HepG2 (cell line): ENCODE measurements at regions not wholly inside any gene's neighbourhood (a gene's known extent, or its start where the extent isn't known, plus 50 kb on each side); places are given as distances from the start of the nearest gene placed in this dataset.

Experiments used
- ATAC-seq: fragments of 200-7000 bp; cut with Tn5 transposase; 3 replicates; pipeline ENCODE4 v1.9.1; 2020; ENCODE audit warnings: mild to moderate bottlenecking, moderate library complexity
- BruUV-seq: library from RNA; stranded (reverse); fragments of 400-500 nt; replicated peaks from 2 replicates; lab custom pipeline; 2021; lab: Mats Ljungman, UMichigan
- CTCF ChIA-PET: fragments of 300-600 bp; formaldehyde crosslinking; extraction: SDS; loops from one replicate; lab custom pipeline; 2021; ENCODE audit warnings: low total read pairs, inconsistent platforms, low intra/inter-chr PET ratio; lab: Yijun Ruan, JAX
- POLR2A ChIA-PET: fragments of 350-600 bp; sonication (Branson Sonifier 250); formaldehyde crosslinking; loops from one replicate; lab custom pipeline; 2020; ENCODE audit warnings: antibody characterized with exemption, inconsistent platforms; lab: Yijun Ruan, JAX
- DNase-seq: peaks from one replicate; pipeline ENCODE4 v3.0.0-alpha.2; 2015; ENCODE audit warnings: low spot score
- FAIRE-seq: peaks from 3 replicates; lab custom pipeline; 2011; peaks lifted over from hg19 to GRCh38; lab: Jason Lieb, UNC
- H2AFZ ChIP-seq: one replicate; pipeline ENCODE4 v1.6.1; 2011; ENCODE audit warnings: low read length, inconsistent platforms
- H3K27ac ChIP-seq: fragments of 300-600 bp; 3 replicates; pipeline ENCODE4 v1.8.0; 2011; ENCODE audit warnings: mixed run types, mild to moderate bottlenecking, mixed read lengths, low read length, inconsistent platforms; ENCODE audit not compliant: insufficient read depth; ENCODE audit errors: extremely low read length
- H3K27me3 ChIP-seq, 2 experiments: fragments of 200-600 bp in 1 of 2; 2 replicates in 1 of 2; 3 replicates in 1 of 2; pipeline versions ENCODE4 v1.6.0 to v1.8.0; 2011; ENCODE audit warnings: low read length in 2 of 2, mild to moderate bottlenecking in 2 of 2, moderate library complexity in 2 of 2, inconsistent platforms in 1 of 2; ENCODE audit not compliant: insufficient read depth in 2 of 2, control insufficient read depth in 1 of 2
- H3K36me3 ChIP-seq, 2 experiments: fragments of 200-600 bp in 1 of 2; replicated peaks in 1 of 2; 2 replicates in 1 of 2; 3 replicates in 1 of 2; pipeline versions ENCODE4 v1.5.1 to v1.8.0; 2011; ENCODE audit warnings: low read length in 2 of 2, inconsistent platforms in 1 of 2; ENCODE audit not compliant: insufficient read depth in 2 of 2, control insufficient read depth in 1 of 2
- H3K4me1 ChIP-seq: 2 replicates; pipeline ENCODE4 v1.5.1; 2012; ENCODE audit warnings: low read length, inconsistent platforms; ENCODE audit not compliant: insufficient read depth
- H3K4me2 ChIP-seq: 2 replicates; pipeline ENCODE4 v1.6.0; 2011; ENCODE audit warnings: low read depth, low read length, inconsistent platforms
- H3K4me3 ChIP-seq, 3 experiments: fragments of 200-600 bp in 1 of 3; sonication (generic), shearing (Covaris generic) in 1 of 3; replicated peaks in 1 of 3; 2 replicates each; pipeline ENCODE4 v1.5.1; 2011 to 2016; ENCODE audit warnings: low read length in 3 of 3, inconsistent platforms in 2 of 3, low read depth in 2 of 3, mild to moderate bottlenecking in 2 of 3, control low read depth in 1 of 3, mixed read lengths in 1 of 3; ENCODE audit not compliant: insufficient read depth in 1 of 3
- H3K79me2 ChIP-seq: one replicate; pipeline ENCODE4 v1.6.1; 2011; ENCODE audit warnings: low read length, inconsistent platforms; ENCODE audit not compliant: insufficient read depth
- H3K9ac ChIP-seq: 2 replicates; pipeline ENCODE4 v1.6.0; 2011; ENCODE audit warnings: mild to moderate bottlenecking, low read depth, low read length, inconsistent platforms; ENCODE audit not compliant: insufficient read depth
- H3K9me3 ChIP-seq: 2 replicates; pipeline ENCODE4 v1.5.1; 2012; ENCODE audit warnings: mild to moderate bottlenecking, low read length
- H4K20me1 ChIP-seq: 2 replicates; pipeline ENCODE4 v1.6.0; 2011; ENCODE audit warnings: inconsistent platforms, mild to moderate bottlenecking, low read length, moderate library complexity; ENCODE audit not compliant: insufficient read depth
- MZF1 ChIP-seq: sonication (generic); formaldehyde crosslinking; IDR thresholded peaks from 2 replicates; pipeline ENCODE4 v1.8.1; 2023; ENCODE audit warnings: mild to moderate bottlenecking, missing genetic modification reagents, borderline replicate concordance
- RBM22 ChIP-seq: fragments of 200-400 bp; formaldehyde crosslinking; optimal IDR thresholded peaks from 2 replicates; pipeline ENCODE3; 2017; ENCODE audit warnings: mild to moderate bottlenecking, low read length, moderate library complexity
- SP140L ChIP-seq: sonication (generic); formaldehyde crosslinking; IDR thresholded peaks from 2 replicates; pipeline ENCODE4 v1.4.0; 2020; ENCODE audit warnings: missing genetic modification reagents, borderline replicate concordance
- TCF7 ChIP-seq: sonication (generic); IDR thresholded peaks from 2 replicates; pipeline ENCODE4 v1.6.1; 2016; ENCODE audit warnings: antibody characterized with exemption, low read depth
- WGBS: methylation state at CpG from one replicate; pipeline ENCODE4 v1.1.6; 2017; ENCODE audit warnings: low lambda C conversion rate; 5-methylcytosine and 5-hydroxymethylcytosine counted together
- in situ Hi-C: cut with HindIII; loops from 2 replicates; pipeline ENCODE4 v1.10.0; 2017; ENCODE audit warnings: low pct_unique_long_range_greater_than_20kb; ENCODE audit not compliant: extremely low pct_ligation_motif_present
- intact Hi-C: fragments of 100-400 bp; cut with micrococcal nuclease; formaldehyde crosslinking; loops from one replicate; pipeline ENCODE4 v1.10.0; 2022; ENCODE audit not compliant: unreplicated experiment
- TF ChIP-seq, protein P1 (sequence below): sonication (generic); formaldehyde crosslinking; IDR thresholded peaks from 2 replicates; pipeline ENCODE4 v1.5.1; 2020; ENCODE audit warnings: mild to moderate bottlenecking, missing genetic modification reagents, moderate library complexity
- TF ChIP-seq, protein P2 (sequence below): IDR thresholded peaks from 2 replicates; pipeline ENCODE4 v1.6.1; 2016; ENCODE audit warnings: low read depth, missing genetic modification reagents, missing compliant biosample characterization
- TF ChIP-seq, protein P3 (sequence below): sonication (generic); formaldehyde crosslinking; IDR thresholded peaks from 2 replicates; pipeline ENCODE4 v1.4.0; 2020; ENCODE audit warnings: missing genetic modification reagents, low read depth, mild to moderate bottlenecking, borderline replicate concordance
- TF ChIP-seq, protein P4 (sequence below): sonication (generic); formaldehyde crosslinking; IDR thresholded peaks from 2 replicates; pipeline ENCODE4 v1.4.0; 2020; ENCODE audit warnings: missing genetic modification reagents; ENCODE audit errors: not compliant biosample characterization

DNA sequence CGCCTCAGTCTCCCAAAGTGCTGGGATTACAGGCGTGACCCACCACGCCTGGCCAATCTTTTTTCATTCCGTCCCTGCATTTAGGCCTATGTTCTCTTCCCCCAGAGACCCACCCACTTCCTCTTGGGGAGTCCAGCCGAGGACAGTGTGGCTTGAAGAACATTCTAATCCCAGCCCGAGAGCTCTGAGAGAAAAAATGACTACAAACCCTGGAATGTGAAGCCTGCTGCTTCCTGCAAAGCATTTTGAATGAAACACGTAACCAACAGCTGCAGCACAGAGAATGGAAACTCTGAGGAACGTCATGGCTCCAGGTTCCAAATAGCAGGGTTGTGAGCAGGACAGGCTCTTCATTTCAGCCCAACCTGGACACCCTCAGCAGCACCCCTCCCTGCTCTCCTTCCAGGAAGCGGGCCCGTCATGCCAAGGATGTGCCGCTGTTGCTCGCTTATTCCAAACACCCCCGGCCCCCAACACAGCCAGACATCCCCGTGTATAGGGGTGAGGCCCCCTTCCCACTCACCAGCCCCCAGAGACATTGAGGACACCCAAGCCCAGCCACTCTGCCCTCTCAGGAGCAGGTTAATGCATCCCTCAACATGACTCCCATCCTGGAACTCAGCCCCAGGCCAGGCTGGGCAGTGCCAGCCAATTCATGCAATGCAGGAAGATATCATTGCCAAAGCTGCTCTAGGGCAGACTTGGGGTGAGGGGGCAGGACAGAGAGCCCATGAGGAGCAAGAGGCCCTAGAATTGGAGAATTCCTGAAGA, 139.8 kb downstream of the ZFP36L2 start (continued):
- TF ChIP-seq, protein P1, sequence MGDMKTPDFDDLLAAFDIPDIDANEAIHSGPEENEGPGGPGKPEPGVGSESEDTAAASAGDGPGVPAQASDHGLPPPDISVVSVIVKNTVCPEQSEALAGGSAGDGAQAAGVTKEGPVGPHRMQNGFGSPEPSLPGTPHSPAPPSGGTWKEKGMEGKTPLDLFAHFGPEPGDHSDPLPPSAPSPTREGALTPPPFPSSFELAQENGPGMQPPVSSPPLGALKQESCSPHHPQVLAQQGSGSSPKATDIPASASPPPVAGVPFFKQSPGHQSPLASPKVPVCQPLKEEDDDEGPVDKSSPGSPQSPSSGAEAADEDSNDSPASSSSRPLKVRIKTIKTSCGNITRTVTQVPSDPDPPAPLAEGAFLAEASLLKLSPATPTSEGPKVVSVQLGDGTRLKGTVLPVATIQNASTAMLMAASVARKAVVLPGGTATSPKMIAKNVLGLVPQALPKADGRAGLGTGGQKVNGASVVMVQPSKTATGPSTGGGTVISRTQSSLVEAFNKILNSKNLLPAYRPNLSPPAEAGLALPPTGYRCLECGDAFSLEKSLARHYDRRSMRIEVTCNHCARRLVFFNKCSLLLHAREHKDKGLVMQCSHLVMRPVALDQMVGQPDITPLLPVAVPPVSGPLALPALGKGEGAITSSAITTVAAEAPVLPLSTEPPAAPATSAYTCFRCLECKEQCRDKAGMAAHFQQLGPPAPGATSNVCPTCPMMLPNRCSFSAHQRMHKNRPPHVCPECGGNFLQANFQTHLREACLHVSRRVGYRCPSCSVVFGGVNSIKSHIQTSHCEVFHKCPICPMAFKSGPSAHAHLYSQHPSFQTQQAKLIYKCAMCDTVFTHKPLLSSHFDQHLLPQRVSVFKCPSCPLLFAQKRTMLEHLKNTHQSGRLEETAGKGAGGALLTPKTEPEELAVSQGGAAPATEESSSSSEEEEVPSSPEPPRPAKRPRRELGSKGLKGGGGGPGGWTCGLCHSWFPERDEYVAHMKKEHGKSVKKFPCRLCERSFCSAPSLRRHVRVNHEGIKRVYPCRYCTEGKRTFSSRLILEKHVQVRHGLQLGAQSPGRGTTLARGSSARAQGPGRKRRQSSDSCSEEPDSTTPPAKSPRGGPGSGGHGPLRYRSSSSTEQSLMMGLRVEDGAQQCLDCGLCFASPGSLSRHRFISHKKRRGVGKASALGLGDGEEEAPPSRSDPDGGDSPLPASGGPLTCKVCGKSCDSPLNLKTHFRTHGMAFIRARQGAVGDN (CRISPR knock-in tag): 0 out of 2 replicates have a peak, but pooled peaks have one; percentile 26
- TF ChIP-seq MZF1 (no peak), TCF7 (no peak)

DNA sequence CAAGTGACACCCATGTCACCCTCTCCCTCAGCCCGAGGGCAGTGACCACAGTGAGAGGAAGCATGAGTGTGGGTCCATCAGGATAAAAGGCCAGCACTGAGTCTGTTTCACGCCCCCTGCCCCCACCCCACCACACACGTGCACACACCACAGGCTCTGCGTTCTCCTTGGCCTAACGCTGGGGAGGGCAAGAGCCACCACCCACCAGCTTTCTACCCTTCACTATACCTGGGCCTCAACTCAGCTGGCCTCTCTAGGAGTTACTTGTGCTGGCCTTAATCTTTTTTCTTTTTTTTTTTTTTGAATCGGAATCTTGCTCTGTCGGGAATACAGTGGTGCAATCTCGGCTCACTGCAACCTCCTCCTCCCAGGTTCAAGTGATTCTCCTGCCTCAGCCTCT, 140.5 kb downstream of the ZFP36L2 start:
- Histone ChIP-seq H3K9ac (no peak overlapping the region), H4K20me1 (no peaks in the 10 kb centered on the region), H3K9me3 (peaks cover 7% of the 10 kb centered on the region), H3K79me2 (no peaks in the 10 kb centered on the region), H3K36me3 (no peaks in the 10 kb centered on the region), H3K4me1 (peaks cover 71% of the 10 kb centered on the region), H3K4me2 (no peak overlapping the region), H2AFZ (no peak overlapping the region), H3K27me3 (no peaks in the 10 kb centered on the region), H3K27ac (no peak overlapping the region), H3K4me3 (no peak overlapping the region)
- POLR2A ChIA-PET: no interaction called here
- no TSS peak for BruUV-seq
- whole genome bisulfite sequencing: 94% methylated on average over 8 of the region's 8 CpGs
- CTCF ChIA-PET: no interaction called here
- DNase-seq: no peak
- in situ Hi-C loops: no loop called here
- intact Hi-C loops: loop anchor here (5.0 kb wide), 1 partner anchor 109 kb away; no protein-coding TSS in a partner anchor
- no peak for ATAC-seq
- FAIRE-seq: no peak
- TF ChIP-seq, protein P2, sequence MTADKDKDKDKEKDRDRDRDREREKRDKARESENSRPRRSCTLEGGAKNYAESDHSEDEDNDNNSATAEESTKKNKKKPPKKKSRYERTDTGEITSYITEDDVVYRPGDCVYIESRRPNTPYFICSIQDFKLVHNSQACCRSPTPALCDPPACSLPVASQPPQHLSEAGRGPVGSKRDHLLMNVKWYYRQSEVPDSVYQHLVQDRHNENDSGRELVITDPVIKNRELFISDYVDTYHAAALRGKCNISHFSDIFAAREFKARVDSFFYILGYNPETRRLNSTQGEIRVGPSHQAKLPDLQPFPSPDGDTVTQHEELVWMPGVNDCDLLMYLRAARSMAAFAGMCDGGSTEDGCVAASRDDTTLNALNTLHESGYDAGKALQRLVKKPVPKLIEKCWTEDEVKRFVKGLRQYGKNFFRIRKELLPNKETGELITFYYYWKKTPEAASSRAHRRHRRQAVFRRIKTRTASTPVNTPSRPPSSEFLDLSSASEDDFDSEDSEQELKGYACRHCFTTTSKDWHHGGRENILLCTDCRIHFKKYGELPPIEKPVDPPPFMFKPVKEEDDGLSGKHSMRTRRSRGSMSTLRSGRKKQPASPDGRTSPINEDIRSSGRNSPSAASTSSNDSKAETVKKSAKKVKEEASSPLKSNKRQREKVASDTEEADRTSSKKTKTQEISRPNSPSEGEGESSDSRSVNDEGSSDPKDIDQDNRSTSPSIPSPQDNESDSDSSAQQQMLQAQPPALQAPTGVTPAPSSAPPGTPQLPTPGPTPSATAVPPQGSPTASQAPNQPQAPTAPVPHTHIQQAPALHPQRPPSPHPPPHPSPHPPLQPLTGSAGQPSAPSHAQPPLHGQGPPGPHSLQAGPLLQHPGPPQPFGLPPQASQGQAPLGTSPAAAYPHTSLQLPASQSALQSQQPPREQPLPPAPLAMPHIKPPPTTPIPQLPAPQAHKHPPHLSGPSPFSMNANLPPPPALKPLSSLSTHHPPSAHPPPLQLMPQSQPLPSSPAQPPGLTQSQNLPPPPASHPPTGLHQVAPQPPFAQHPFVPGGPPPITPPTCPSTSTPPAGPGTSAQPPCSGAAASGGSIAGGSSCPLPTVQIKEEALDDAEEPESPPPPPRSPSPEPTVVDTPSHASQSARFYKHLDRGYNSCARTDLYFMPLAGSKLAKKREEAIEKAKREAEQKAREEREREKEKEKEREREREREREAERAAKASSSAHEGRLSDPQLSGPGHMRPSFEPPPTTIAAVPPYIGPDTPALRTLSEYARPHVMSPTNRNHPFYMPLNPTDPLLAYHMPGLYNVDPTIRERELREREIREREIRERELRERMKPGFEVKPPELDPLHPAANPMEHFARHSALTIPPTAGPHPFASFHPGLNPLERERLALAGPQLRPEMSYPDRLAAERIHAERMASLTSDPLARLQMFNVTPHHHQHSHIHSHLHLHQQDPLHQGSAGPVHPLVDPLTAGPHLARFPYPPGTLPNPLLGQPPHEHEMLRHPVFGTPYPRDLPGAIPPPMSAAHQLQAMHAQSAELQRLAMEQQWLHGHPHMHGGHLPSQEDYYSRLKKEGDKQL (CRISPR knock-in tag): no peak
- TF ChIP-seq RBM22 (no peak), SP140L (CRISPR knock-in tag) (no peak)
- TF ChIP-seq, protein P3, sequence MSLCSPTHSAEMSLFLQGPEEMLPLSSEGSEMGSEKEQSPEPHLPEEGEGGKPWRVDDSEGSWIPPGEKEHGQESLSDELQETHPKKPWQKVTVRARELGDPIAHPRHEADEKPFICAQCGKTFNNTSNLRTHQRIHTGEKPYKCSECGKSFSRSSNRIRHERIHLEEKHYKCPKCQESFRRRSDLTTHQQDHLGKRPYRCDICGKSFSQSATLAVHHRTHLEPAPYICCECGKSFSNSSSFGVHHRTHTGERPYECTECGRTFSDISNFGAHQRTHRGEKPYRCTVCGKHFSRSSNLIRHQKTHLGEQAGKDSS (CRISPR knock-in tag): no peak
- TF ChIP-seq, protein P4, sequence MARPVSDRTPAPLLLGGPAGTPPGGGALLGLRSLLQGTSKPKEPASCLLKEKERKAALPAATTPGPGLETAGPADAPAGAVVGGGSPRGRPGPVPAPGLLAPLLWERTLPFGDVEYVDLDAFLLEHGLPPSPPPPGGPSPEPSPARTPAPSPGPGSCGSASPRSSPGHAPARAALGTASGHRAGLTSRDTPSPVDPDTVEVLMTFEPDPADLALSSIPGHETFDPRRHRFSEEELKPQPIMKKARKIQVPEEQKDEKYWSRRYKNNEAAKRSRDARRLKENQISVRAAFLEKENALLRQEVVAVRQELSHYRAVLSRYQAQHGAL (CRISPR knock-in tag): no peak
